Rectal smooth muscle tissue (tissue), 1 donor: ENCODE measurements at regions not wholly inside any gene's neighbourhood (a gene's known extent, or its start where the extent isn't known, plus 50 kb on each side); places are given as distances from the start of the nearest gene placed in this dataset.
"Not testable (repeated sequence)": the region's sequence is repeated elsewhere in the genome, so short reads cannot be mapped to it uniquely, and the experiment has no call there.

Source experiments
- H3K27ac ChIP-seq: one replicate; pipeline ENCODE4 v1.7.0; 2013; ENCODE audit warnings: low read depth, low read length, inconsistent platforms
- H3K27me3 ChIP-seq: one replicate; pipeline ENCODE4 v1.7.0; 2013; ENCODE audit warnings: low read length; ENCODE audit not compliant: control insufficient read depth, insufficient read depth
- H3K36me3 ChIP-seq: one replicate; pipeline ENCODE4 v1.7.0; 2013; ENCODE audit warnings: low read length; ENCODE audit not compliant: control insufficient read depth, insufficient read depth
- H3K4me1 ChIP-seq: one replicate; pipeline ENCODE4 v1.7.0; 2013; ENCODE audit warnings: low read length; ENCODE audit not compliant: control insufficient read depth, insufficient read depth
- H3K4me3 ChIP-seq: one replicate; pipeline ENCODE4 v1.7.0; 2013; ENCODE audit warnings: low read length
- H3K9ac ChIP-seq: one replicate; pipeline ENCODE4 v1.7.0; 2013; ENCODE audit warnings: low read length

DNA sequence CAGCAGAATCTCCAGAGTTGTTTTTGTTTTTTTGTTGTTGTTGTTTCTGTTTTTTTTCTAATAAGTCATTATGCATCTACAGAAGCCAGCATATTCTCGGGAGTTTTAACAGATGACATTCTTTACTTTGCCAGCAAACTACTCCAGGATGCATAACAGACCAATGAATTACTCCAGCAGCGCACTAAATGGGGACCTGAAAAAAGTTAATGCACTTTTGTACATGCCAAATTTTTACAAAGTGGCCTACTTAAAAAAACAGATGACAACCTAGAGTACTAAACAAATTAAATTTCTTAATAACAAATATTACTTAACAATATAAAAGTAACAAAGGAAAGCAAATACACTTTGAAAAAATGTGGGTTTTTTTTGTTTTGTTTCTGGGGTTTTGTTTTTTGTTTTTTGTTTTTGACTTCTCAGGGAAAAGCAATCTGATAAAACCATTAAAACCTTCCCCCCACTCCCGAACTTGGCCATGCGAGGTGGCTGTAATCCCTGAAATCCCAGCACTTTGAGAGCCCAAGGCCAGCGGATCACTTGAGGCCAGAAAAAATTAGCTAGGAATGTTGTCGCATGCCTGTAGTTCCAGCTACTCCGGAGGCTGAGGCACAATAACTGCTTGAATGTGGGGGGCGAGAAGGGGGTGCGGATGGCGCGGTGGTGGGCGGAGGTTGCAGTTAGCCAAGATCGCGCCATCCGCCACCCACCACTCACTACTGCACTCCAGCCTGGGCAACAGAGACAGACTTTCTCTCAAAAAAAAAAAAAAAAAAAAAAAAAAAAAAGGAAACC lies 352.4 kb downstream of the CETN3 start:
- Histone ChIP-seq H3K27me3 (no peaks in the 10 kb centered on the region), H3K4me1 (peaks cover 3% of the 10 kb centered on the region), H3K36me3 (no peaks in the 10 kb centered on the region), H3K4me3 (no peak overlapping the region), H3K27ac (no peak overlapping the region), H3K9ac (no peak overlapping the region)

DNA sequence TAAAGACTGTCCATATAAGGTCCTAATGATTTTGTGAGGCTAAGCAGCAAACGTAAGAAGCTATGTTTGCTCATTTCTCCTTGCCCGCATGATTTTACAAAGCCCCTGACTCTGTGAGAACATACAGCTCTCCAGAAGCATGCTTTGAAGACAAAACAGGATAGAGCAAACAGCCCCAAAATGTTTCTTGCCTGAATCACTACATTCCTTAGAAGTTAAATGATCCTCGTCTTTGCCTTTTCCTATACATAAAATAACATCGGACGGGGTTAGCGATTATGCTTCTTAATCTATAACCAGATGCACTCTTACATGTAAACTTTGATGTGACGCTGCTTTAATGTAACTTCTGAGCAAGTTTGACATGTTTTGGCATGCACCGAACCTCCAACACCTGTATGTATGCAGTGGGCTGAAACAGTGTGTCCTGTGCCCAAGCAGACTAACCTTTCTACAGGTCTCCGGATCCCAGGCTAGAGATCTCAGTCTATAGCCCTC lies 353.7 kb downstream of the CETN3 start:
- Histone ChIP-seq H3K27me3 (no peaks in the 10 kb centered on the region), H3K36me3 (no peaks in the 10 kb centered on the region), H3K9ac (no peak overlapping the region), H3K4me3 (no peak overlapping the region), H3K27ac (no peak overlapping the region), H3K4me1 (peaks cover 3% of the 10 kb centered on the region)

DNA sequence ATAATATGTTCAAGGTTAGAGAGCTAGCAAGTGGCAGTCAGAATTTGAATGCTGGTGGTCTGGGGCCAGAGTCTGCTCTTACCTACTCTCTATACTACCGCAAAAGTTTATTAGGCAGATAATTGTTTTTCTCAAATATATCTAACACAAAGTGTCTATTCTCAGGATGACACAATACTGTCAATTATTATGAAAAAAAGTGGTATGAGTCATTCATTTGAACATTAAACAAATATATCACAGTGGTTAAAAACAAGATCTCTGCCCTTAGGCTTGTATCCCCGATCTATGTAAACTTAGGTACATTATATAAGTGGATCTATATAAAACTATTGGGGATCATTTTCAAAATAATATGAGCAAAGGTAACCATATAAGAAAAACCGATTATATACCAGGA lies 354.9 kb downstream of the CETN3 start:
- H3K9ac ChIP-seq: no peak overlapping the region
- no peak overlapping the region for H3K4me3 ChIP-seq
- peaks cover 3% of the 10 kb centered on the region for H3K4me1 ChIP-seq
- no peak overlapping the region for H3K27ac ChIP-seq
- no peaks in the 10 kb centered on the region for H3K36me3 ChIP-seq
- H3K27me3 ChIP-seq: no peaks in the 10 kb centered on the region

DNA sequence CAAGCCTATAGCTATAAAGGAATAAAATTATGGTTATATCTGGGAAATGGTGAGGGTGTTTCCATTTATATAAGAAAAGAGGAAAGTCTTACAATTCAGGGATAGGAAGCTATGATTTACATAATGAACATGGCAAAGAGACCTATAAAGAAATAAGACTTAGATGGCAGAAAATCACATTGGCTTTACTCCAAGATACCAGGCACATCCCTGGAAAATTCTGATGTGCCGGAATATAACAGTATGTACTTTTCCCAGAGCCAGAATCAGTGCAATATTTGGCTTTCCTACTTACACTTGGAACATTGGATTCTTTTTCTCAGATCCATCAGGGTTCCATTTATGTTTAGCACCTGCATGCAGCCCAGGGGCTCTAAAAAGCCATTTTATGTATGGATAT lies 357.8 kb downstream of the CETN3 start:
- Histone ChIP-seq H3K27ac (no peak overlapping the region), H3K4me3 (no peak overlapping the region)

DNA sequence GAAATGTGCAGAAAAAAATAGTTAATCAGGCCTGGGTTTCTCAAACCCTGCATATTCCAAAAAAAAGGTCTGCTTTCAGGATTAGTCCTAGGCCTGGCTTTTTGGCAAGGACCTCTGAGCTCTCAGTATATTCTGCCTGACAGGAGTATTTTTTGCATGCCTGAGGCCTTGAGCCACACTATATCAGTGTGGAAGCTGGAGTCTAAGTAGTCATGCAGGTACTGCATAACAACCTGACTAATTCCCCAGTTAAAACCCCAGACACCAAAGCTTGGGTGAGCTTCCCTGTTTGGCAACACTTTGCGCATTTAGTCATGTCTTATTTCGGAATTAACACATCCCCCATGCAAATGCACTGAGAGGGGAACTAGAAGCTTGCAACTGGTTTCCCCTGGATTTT lies 359.5 kb downstream of the CETN3 start:
- Histone ChIP-seq H3K4me3 (no peak overlapping the region), H3K9ac (no peak overlapping the region), H3K27me3 (no peaks in the 10 kb centered on the region), H3K27ac (no peak overlapping the region), H3K4me1 (no peaks in the 10 kb centered on the region), H3K36me3 (no peaks in the 10 kb centered on the region)

More for the DNA sequence above, 357.8 kb downstream of the CETN3 start:
- H3K36me3 ChIP-seq: no peaks in the 10 kb centered on the region
- no peak overlapping the region for H3K9ac ChIP-seq
- H3K27me3 ChIP-seq: no peaks in the 10 kb centered on the region
- peaks cover 3% of the 10 kb centered on the region for H3K4me1 ChIP-seq

DNA sequence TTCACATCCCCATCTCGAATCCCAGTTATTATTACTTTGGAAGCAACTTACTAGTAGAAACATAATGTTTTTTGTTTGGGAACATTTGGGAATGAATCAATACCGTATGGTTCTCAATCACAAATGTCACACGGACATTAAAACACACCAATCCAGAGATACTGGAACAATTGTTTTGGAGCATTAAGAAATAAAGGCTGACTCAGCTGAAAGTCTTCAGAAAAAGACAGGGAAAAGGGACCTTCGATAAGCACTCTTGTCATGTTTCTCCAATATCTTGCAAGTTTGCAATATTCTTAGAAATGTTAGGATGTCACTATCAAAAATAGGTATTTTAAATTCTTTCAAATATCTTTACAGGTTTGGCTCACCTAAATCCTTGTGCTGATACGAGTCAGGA lies 362.4 kb downstream of the CETN3 start:
- H3K4me3 ChIP-seq: no peak overlapping the region
- no peaks in the 10 kb centered on the region for H3K4me1 ChIP-seq
- no peak overlapping the region for H3K27ac ChIP-seq
- no peaks in the 10 kb centered on the region for H3K27me3 ChIP-seq
- no peaks in the 10 kb centered on the region for H3K36me3 ChIP-seq
- H3K9ac ChIP-seq: no peak overlapping the region

DNA sequence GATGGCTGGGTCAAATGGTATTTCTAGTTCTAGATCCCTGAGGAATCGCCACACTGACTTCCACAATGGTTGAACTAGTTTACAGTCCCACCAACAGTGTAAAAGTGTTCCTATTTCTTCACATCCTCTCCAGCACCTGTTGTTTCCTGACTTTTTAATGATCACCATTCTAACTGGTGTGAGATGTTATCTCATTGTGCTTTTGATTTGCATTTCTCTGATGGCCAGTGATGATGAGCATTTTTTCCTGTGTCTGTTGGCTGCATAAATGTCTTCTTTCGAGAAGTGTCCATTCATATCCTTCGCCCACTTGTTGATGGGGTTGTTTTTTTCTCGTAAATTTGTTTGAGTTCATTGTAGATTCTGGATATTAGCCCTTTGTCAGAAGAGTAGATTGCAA lies 369.5 kb downstream of the CETN3 start:
- not testable (repeated sequence) for H3K27ac ChIP-seq, H3K9ac ChIP-seq, H3K36me3 ChIP-seq, H3K4me1 ChIP-seq, H3K4me3 ChIP-seq, H3K27me3 ChIP-seq

DNA sequence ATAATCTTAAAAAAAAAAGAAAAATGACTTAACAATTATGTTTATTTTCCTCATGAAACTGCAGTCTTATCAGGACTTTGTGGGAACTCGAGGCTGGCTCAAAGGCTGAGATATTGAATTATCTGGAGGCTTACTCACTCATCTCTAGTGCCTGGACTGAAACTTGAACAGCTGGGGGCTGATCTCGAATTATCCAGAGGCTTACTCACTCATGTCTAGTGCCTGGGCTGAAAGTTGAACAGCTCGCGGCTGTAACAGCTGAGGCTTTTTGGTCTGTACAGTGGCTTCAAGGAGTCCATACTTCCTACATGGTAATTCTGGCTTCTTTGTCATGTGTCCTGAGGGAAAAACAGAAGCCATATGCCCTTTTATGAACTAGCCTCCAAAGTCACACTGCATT lies 371.9 kb downstream of the CETN3 start:
- H3K9ac ChIP-seq: no peak overlapping the region
- no peaks in the 10 kb centered on the region for H3K4me1 ChIP-seq

DNA sequence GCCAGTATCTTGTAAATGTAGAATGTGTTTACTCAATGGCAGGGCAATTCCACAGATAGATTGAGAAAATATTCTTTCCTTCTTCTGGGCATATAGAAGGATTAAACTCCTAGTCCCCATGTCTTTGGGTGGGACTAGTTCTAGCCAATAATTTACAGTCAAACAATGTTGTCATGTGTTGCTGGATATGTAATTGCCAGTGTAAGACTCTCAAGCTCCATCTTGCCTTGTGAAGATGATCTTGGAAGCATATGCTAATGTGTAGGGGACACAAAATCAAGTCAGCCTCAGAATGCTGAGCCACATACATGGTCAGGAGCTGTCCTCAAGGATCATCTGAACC lies 386.9 kb downstream of the CETN3 start:
- H3K36me3 ChIP-seq: no peaks in the 10 kb centered on the region
- no peak overlapping the region for H3K4me3 ChIP-seq
- H3K27me3 ChIP-seq: no peaks in the 10 kb centered on the region
- H3K27ac ChIP-seq: no peak overlapping the region
- no peak overlapping the region for H3K9ac ChIP-seq
- H3K4me1 ChIP-seq: peaks cover 2% of the 10 kb centered on the region

More for the DNA sequence above, 371.9 kb downstream of the CETN3 start:
- Histone ChIP-seq H3K27me3 (no peaks in the 10 kb centered on the region), H3K4me3 (no peak overlapping the region), H3K27ac (no peak overlapping the region), H3K36me3 (no peaks in the 10 kb centered on the region)

DNA sequence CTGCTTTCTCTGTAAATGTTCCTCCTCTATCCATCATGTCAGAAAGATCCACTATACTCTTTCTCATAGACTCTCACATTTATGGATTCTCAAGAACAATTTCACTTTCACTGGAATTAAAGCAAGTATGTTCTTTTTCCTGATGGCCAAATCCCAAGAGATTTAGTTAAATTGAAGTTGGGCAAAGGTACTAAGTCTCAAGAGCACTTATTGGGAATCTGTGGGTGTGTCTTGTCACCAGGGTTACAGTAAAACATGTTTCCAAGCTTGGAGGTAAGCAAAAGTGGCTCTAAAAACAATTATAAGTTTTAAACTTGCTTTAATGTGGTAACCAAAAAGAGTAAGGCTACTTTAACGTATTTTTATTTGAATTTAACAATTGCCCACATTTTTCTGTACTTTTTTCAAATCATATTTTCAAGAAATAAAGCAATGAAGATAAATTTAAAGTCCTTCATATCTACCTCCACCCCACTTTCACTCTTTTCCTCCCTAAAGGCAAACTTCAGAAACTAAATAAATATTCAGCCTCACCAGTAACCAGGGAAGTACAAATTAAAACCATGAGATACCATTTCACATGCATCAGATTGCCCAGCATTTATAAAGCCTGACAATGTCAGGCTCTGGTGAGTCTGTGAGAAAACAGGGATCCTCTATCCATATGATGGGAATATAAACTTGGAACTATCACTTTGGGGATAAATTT lies 387.4 kb downstream of the CETN3 start:
- H3K27ac ChIP-seq: no peak overlapping the region
- no peak overlapping the region for H3K9ac ChIP-seq
- H3K4me1 ChIP-seq: peaks cover 2% of the 10 kb centered on the region
- H3K27me3 ChIP-seq: no peaks in the 10 kb centered on the region
- H3K4me3 ChIP-seq: no peak overlapping the region
- H3K36me3 ChIP-seq: no peaks in the 10 kb centered on the region

DNA sequence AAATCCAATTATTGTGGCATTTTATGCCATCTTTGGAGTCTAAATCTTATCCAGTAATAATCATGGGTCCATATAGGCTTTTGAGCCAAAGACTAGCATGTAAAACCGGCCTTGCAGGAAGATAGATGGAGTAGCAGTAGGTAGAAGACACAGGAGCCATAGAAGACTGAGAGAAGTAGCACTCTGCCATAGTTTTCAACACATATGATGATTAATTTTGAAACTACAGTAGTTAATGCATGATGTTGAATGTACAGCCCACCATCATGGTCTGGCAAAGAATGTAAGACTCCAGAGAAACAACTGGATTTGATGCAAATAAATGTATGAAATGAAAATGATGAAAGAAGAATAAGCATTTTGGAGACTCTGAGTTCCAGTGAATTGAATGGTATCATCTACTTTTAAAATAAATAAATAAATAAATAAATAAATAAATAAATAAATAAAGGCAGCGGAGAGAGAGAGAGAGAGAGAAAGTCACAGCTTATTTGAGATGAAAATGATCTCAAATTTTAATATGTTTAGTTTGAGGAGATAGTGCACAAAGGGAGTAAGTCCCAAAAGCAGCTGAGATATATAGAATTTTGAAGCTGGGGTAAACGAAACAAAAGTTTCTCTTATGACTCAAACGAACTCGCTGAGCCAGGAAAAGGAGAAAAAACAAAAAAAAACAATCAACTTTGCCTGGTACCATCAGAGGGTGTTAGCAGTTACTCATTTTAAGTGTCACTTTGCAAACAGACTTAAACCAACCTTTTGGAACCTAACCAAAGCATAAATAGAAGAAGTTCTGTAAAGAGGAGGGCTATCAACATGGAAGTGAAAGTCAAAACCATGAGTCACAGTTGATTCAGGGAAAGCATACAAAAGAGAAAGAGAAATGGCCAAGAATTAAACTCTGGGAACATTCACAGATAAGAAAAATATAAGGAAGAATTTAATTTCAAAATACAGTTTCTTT lies 388.7 kb downstream of the CETN3 start:
- Histone ChIP-seq H3K4me3 (no peak overlapping the region), H3K4me1 (peaks cover 2% of the 10 kb centered on the region), H3K27me3 (no peaks in the 10 kb centered on the region), H3K27ac (no peak overlapping the region), H3K9ac (no peak overlapping the region), H3K36me3 (no peaks in the 10 kb centered on the region)

DNA sequence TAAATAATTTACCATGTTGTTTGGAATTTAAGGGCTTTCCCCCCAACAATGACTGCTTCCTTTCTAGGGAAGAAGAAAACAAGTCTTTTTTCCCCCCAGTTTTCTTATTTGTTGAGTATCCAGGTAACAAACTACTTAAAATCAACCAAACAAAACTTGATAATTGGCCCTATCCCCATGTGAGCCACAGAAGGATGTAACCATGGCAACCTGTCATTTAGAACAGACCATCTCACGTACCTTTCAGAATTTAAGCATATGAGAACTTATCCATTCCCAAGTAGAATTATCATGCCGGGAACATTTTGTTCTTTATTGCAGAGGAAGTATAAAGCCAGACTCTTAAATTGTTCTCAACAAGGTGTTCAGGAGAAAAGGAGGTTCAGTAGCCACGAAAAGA lies 392.3 kb downstream of the CETN3 start:
- Histone ChIP-seq H3K4me3 (no peak overlapping the region), H3K27ac (no peak overlapping the region), H3K27me3 (no peaks in the 10 kb centered on the region), H3K36me3 (no peaks in the 10 kb centered on the region), H3K9ac (no peak overlapping the region), H3K4me1 (peaks cover 2% of the 10 kb centered on the region)
